IMR-90 (cell line): ENCODE measurements at regions not wholly inside any gene's neighbourhood (a gene's known extent, or its start where the extent isn't known, plus 50 kb on each side); places are given as distances from the start of the nearest gene placed in this dataset.

Source experiments
- ATAC-seq: fragments of 200-7000 bp; cut with Tn5 transposase; 2 replicates; pipeline ENCODE4 v1.9.1; 2020; ENCODE audit warnings: low read depth, mild to moderate bottlenecking, moderate library complexity
- BruUV-seq: library from RNA; stranded (reverse); fragments of 400-500 nt; replicated peaks from 2 replicates; lab custom pipeline; 2021; lab: Mats Ljungman, UMichigan
- CTCF ChIA-PET: fragments of 300-600 bp; formaldehyde crosslinking; extraction: SDS; loops from one replicate; lab custom pipeline; 2021; ENCODE audit warnings: antibody characterized with exemption; lab: Yijun Ruan, JAX
- POLR2A ChIA-PET: fragments of 300-600 bp; sonication (Branson Sonifier 250); formaldehyde crosslinking; loops from one replicate; lab custom pipeline; 2022; ENCODE audit warnings: antibody characterized with exemption; ENCODE audit not compliant: unreplicated experiment; lab: Charles Lee
- DNase-seq: peaks from one replicate; pipeline ENCODE4 v3.0.0; 2013
- H2AFZ ChIP-seq: replicated peaks from 2 replicates; pipeline ENCODE3; 2013; ENCODE audit warnings: low read length, mild to moderate bottlenecking; ENCODE audit not compliant: poor library complexity
- H2AK5ac ChIP-seq: 2 replicates; pipeline ENCODE4 v1.6.1; 2013; ENCODE audit warnings: low read depth, low read length, inconsistent platforms
- H2AK9ac ChIP-seq: replicated peaks from 2 replicates; pipeline ENCODE3; 2013; ENCODE audit warnings: mild to moderate bottlenecking, low read depth, low read length, moderate library complexity; ENCODE audit not compliant: poor library complexity
- H2BK120ac ChIP-seq: 2 replicates; pipeline ENCODE4 v1.6.1; 2013; ENCODE audit warnings: low read depth, low read length, inconsistent platforms
- H2BK15ac ChIP-seq: 3 replicates; pipeline ENCODE4 v1.6.1; 2013; ENCODE audit warnings: low read depth, low read length, inconsistent platforms
- H2BK20ac ChIP-seq: 2 replicates; pipeline ENCODE4 v1.6.1; 2013; ENCODE audit warnings: low read depth, mild to moderate bottlenecking, inconsistent platforms, low read length, moderate library complexity
- H2BK5ac ChIP-seq: 2 replicates; pipeline ENCODE4 v1.6.1; 2013; ENCODE audit warnings: mild to moderate bottlenecking, low read depth, low read length, inconsistent platforms; ENCODE audit not compliant: poor library complexity, severe bottlenecking
- H3K14ac ChIP-seq: replicated peaks from 2 replicates; pipeline ENCODE4 v1.6.1; 2013; ENCODE audit warnings: low read depth, low read length, inconsistent platforms
- H3K18ac ChIP-seq: 2 replicates; pipeline ENCODE4 v1.6.1; 2013; ENCODE audit warnings: low read depth, low read length, control low read depth
- H3K23ac ChIP-seq: 2 replicates; pipeline ENCODE4 v1.6.1; 2013; ENCODE audit warnings: low read depth, low read length, inconsistent platforms
- H3K27ac ChIP-seq: 2 replicates; pipeline ENCODE4 v1.5.1; 2013; ENCODE audit warnings: mild to moderate bottlenecking, control low read depth, low read length; ENCODE audit not compliant: insufficient read depth
- H3K27me3 ChIP-seq: 2 replicates; pipeline ENCODE4 v1.6.1; 2013; ENCODE audit warnings: low read length; ENCODE audit not compliant: control insufficient read depth, insufficient read depth
- H3K36me3 ChIP-seq: 2 replicates; pipeline ENCODE4 v1.6.1; 2013; ENCODE audit warnings: low read length, mixed read lengths; ENCODE audit not compliant: control insufficient read depth, insufficient read depth
- H3K4ac ChIP-seq: 2 replicates; pipeline ENCODE4 v1.6.1; 2013; ENCODE audit warnings: low read depth, low read length, inconsistent platforms
- H3K4me1 ChIP-seq: 2 replicates; pipeline ENCODE4 v1.6.1; 2013; ENCODE audit warnings: low read length, mixed read lengths; ENCODE audit not compliant: control insufficient read depth, insufficient read depth
- H3K4me2 ChIP-seq: 2 replicates; pipeline ENCODE4 v1.6.1; 2013; ENCODE audit warnings: low read depth, mild to moderate bottlenecking, control low read depth, low read length, moderate library complexity
- H3K4me3 ChIP-seq: 2 replicates; pipeline ENCODE4 v1.5.1; 2013; ENCODE audit warnings: low read depth, mild to moderate bottlenecking, control low read depth, low read length, moderate library complexity; ENCODE audit not compliant: insufficient read depth
- H3K56ac ChIP-seq: 2 replicates; pipeline ENCODE4 v1.6.1; 2013; ENCODE audit warnings: low read length, inconsistent platforms; ENCODE audit not compliant: insufficient read depth; ENCODE audit errors: extremely low read depth
- H3K79me1 ChIP-seq, 2 experiments: 2 replicates each; pipeline ENCODE4 v1.6.1; 2013; ENCODE audit warnings: low read length in 2 of 2, inconsistent platforms in 1 of 2, low read depth in 1 of 2
- H3K9ac ChIP-seq: 2 replicates; pipeline ENCODE4 v1.6.1; 2013; ENCODE audit warnings: low read depth, low read length, control low read depth
- H3K9me1 ChIP-seq: 2 replicates; pipeline ENCODE4 v1.6.1; 2013; ENCODE audit warnings: low read length, inconsistent platforms; ENCODE audit not compliant: insufficient read depth
- H3K9me3 ChIP-seq: 2 replicates; pipeline ENCODE4 v1.6.1; 2013; ENCODE audit warnings: low read length; ENCODE audit not compliant: control insufficient read depth, insufficient read depth
- H4K20me1 ChIP-seq: 2 replicates; pipeline ENCODE4 v1.6.1; 2013; ENCODE audit warnings: low read length, inconsistent platforms; ENCODE audit not compliant: insufficient read depth
- H4K5ac ChIP-seq: 2 replicates; pipeline ENCODE4 v1.6.1; 2013; ENCODE audit warnings: mild to moderate bottlenecking, low read depth, low read length, control low read depth
- H4K8ac ChIP-seq, 2 experiments: 2 replicates each; pipeline ENCODE4 v1.6.1; 2013; ENCODE audit warnings: low read depth in 2 of 2, low read length in 2 of 2, control low read depth in 1 of 2, inconsistent platforms in 1 of 2
- H4K91ac ChIP-seq: 2 replicates; pipeline ENCODE4 v1.6.1; 2013; ENCODE audit warnings: low read depth, low read length, inconsistent platforms; ENCODE audit not compliant: insufficient read depth
- dilution Hi-C: fragments of 300-500 bp; cut with HindIII; formaldehyde crosslinking; loops from one replicate; pipeline ENCODE4 v1.14.3; 2018; ENCODE audit warnings: low sequenced_read_pairs; ENCODE audit not compliant: unreplicated experiment
- in situ Hi-C: fragments of 300-500 bp; cut with MboI; formaldehyde crosslinking; loops from 3 replicates; pipeline ENCODE4 v1.14.3; 2019; ENCODE audit warnings: low sequenced_read_pairs, inconsistent platforms, mixed read lengths
- intact Hi-C: fragments of 100-400 bp; cut with micrococcal nuclease; formaldehyde crosslinking; loops from 2 replicates; pipeline ENCODE4 v1.10.0; 2022
- TF ChIP-seq, protein P1 (sequence below): fragments of 150-350 bp; IDR thresholded peaks from 2 replicates; pipeline ENCODE4 v1.6.1; 2017; ENCODE audit warnings: mild to moderate bottlenecking, antibody characterized with exemption, low read length, low read depth

DNA sequence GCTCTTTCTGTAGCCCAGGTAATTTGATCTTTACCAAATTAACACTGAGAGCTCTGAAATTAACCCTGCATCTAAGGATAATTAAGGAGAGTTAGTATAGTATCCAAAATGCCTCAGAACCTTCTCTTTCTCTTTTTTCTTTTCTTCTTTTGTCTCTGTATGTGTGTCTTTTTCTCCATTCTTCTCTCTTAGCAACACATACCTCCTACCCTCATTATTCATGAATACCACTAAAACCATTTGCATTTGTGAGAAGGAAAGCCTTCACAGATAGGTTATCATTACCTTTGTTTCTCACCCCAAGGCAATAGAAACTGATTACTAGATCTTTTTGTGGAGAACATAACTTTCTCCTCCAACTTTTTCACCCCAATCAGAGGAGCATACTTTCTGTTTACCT lies 376.5 kb upstream of the NXPH2 start:
- intact Hi-C loops (no loop called here), dilution Hi-C loops (no loop called here)
- CTCF ChIA-PET: no interaction called here

More for the DNA sequence above, 376.5 kb upstream of the NXPH2 start:
- BruUV-seq: no TSS peak
- in situ Hi-C loops: no loop called here
- no peak overlapping the region for H3K9ac ChIP-seq
- no peak overlapping the region for H3K27ac ChIP-seq
- H3K56ac ChIP-seq: no peak overlapping the region
- no peaks in the 10 kb centered on the region for H3K36me3 ChIP-seq
- no peak overlapping the region for H3K4ac ChIP-seq
- no peak overlapping the region for H2AK5ac ChIP-seq
- no peak overlapping the region for H3K4me2 ChIP-seq
- no peak overlapping the region for H3K4me3 ChIP-seq
- H3K27me3 ChIP-seq: no peaks in the 10 kb centered on the region
- H2BK20ac ChIP-seq: no peak overlapping the region
- H3K4me1 ChIP-seq: no peaks in the 10 kb centered on the region
- peaks cover 2% of the 10 kb centered on the region; the same call in 1 of the 2 replicates for H3K9me3 ChIP-seq
- H4K20me1 ChIP-seq: no peaks in the 10 kb centered on the region
- H2AK9ac ChIP-seq: no peak overlapping the region
- TF ChIP-seq, protein P1, sequence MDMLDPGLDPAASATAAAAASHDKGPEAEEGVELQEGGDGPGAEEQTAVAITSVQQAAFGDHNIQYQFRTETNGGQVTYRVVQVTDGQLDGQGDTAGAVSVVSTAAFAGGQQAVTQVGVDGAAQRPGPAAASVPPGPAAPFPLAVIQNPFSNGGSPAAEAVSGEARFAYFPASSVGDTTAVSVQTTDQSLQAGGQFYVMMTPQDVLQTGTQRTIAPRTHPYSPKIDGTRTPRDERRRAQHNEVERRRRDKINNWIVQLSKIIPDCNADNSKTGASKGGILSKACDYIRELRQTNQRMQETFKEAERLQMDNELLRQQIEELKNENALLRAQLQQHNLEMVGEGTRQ: no peak
- no peaks in the 10 kb centered on the region for H3K9me1 ChIP-seq
- H2BK120ac ChIP-seq: no peak overlapping the region
- H3K23ac ChIP-seq: no peak overlapping the region
- H2BK5ac ChIP-seq: no peak overlapping the region
- no peaks in the 10 kb centered on the region for H3K79me1 ChIP-seq
- no peak for ATAC-seq
- POLR2A ChIA-PET: no interaction called here
- H3K14ac ChIP-seq: no peak overlapping the region
- no peak overlapping the region for H2BK15ac ChIP-seq
- H4K91ac ChIP-seq: no peak overlapping the region
- no peak overlapping the region for H4K8ac ChIP-seq
- no peak for DNase-seq
- no peak overlapping the region for H2AFZ ChIP-seq
- H3K18ac ChIP-seq: no peak overlapping the region
- no peak overlapping the region for H4K5ac ChIP-seq
